D341Med (cell line): ENCODE measurements at regions not wholly inside any gene's neighbourhood (a gene's known extent, or its start where the extent isn't known, plus 50 kb on each side); places are given as distances from the start of the nearest gene placed in this dataset.
A peak's percentile ranks its signal among the peaks of the same experiment; 100 is the strongest.
"Not testable (repeated sequence)": the region's sequence is repeated elsewhere in the genome, so short reads cannot be mapped to it uniquely, and the experiment has no call there.

Experiments
- DNase-seq: peaks from one replicate; pipeline ENCODE4 v3.0.0; 2012; ENCODE audit warnings: low spot score

- peak; percentile 6 for DNase-seq
Measured at GRCh38 chrX:43375136-43375535, 281.0 kb upstream of the MAOA start.

- no peak for DNase-seq
Measured at GRCh38 chrX:43380704-43381103, 275.4 kb upstream of the MAOA start.

- no peak for DNase-seq
Measured at GRCh38 chrX:43386875-43387274, 269.2 kb upstream of the MAOA start.

- no peak for DNase-seq
Measured at GRCh38 chrX:43405191-43405590, 250.9 kb upstream of the MAOA start.

GRCh38 chrX:43423876-43424275, 232.2 kb upstream of the MAOA start:
- DNase-seq, result no peak

- no peak for DNase-seq
Measured at GRCh38 chrX:43436517-43436916, 219.6 kb upstream of the MAOA start.

GRCh38 chrX:43446752-43447151, 209.3 kb upstream of the MAOA start:
- DNase-seq, result no peak

- DNase-seq, result no peak
Measured at GRCh38 chrX:43448688-43449087, 207.4 kb upstream of the MAOA start.

GRCh38 chrX:43450355-43450754, 205.7 kb upstream of the MAOA start:
- no peak for DNase-seq

GRCh38 chrX:43451976-43452686, 204.0 kb upstream of the MAOA start:
- DNase-seq, result not testable (repeated sequence)

GRCh38 chrX:43456063-43456462, 200.0 kb upstream of the MAOA start:
- peak; percentile 22 for DNase-seq

- DNase-seq, result no peak
Measured at GRCh38 chrX:43456906-43457305, 199.2 kb upstream of the MAOA start.

GRCh38 chrX:43467608-43468234, 188.4 kb upstream of the MAOA start:
- no peak for DNase-seq

- no peak for DNase-seq
Measured at GRCh38 chrX:43469391-43470054, 186.6 kb upstream of the MAOA start.

GRCh38 chrX:43474321-43474720, 181.8 kb upstream of the MAOA start:
- DNase-seq, result no peak

GRCh38 chrX:43479070-43479469, 177.0 kb upstream of the MAOA start:
- no peak for DNase-seq

- no peak for DNase-seq
Measured at GRCh38 chrX:43479850-43480249, 176.2 kb upstream of the MAOA start.

GRCh38 chrX:43481576-43481975, 174.5 kb upstream of the MAOA start:
- DNase-seq, result peak; percentile 51

- peak; percentile 10 for DNase-seq
Measured at GRCh38 chrX:43493756-43494155, 162.3 kb upstream of the MAOA start.

- DNase-seq, result no peak
Measured at GRCh38 chrX:43500246-43500645, 155.9 kb upstream of the MAOA start.

GRCh38 chrX:43500996-43501694, 155.0 kb upstream of the MAOA start:
- no peak for DNase-seq

GRCh38 chrX:43504394-43504793, 151.7 kb upstream of the MAOA start:
- no peak for DNase-seq

GRCh38 chrX:43505769-43506168, 150.3 kb upstream of the MAOA start:
- no peak for DNase-seq
